ENCODE measurements at regions not wholly inside any gene's neighbourhood (a gene's known extent, or its start where the extent isn't known, plus 50 kb on each side); places are given as distances from the start of the nearest gene placed in this dataset.

DNA sequence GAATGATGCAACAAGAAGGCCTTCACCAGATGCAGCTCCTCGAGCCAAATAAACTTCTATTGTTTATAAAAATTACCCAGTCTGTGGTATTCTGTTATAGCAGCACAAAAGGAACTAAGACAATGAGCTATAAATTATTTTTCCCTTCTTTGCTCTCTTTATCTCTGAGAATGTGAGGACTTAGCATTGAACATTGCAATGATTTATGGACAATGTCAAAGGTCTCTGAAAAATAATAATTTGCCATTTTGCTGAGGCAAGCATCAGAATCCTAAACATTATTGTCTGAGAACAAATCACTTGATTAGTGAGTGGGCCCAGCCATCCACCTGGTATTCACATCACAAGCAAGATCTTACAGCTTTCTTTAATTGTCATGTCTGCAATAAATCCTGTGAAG lies 95.4 kb upstream of the SSBP2 start:
- TF ChIP-seq CTCF (IDR thresholded peaks at IDR 0.05; ENCODE audit: low read depth, low read length), result no peak
- no peak for DNase-seq

GRCh38 chr5:81843845-81844244 lies 92.9 kb upstream of the SSBP2 start:
- Histone ChIP-seq H3K27me3 (ENCODE audit: insufficient read depth, low read depth, severe bottlenecking) (no peaks in the 10 kb centered on the region), H3K36me3 (no peaks in the 10 kb centered on the region), H3K4me3 (ENCODE audit: low read depth, low read length) (no peak overlapping the region), H3K9me3 (ENCODE audit: severe bottlenecking) (no peaks in the 10 kb centered on the region), H3K27ac (no peak overlapping the region)
- DNase-seq, result no peak
- no peak for TF ChIP-seq CTCF (IDR thresholded peaks at IDR 0.05; ENCODE audit: low read depth, low read length)

More for the DNA sequence above, 95.4 kb upstream of the SSBP2 start:
- no peaks in the 10 kb centered on the region for H3K9me3 ChIP-seq (ENCODE audit: severe bottlenecking)
- H3K4me3 ChIP-seq (ENCODE audit: low read depth, low read length), result no peak overlapping the region
- no peak overlapping the region for H3K27ac ChIP-seq
- no peaks in the 10 kb centered on the region for H3K36me3 ChIP-seq
- H3K27me3 ChIP-seq (ENCODE audit: insufficient read depth, low read depth, severe bottlenecking), result no peaks in the 10 kb centered on the region

DNA sequence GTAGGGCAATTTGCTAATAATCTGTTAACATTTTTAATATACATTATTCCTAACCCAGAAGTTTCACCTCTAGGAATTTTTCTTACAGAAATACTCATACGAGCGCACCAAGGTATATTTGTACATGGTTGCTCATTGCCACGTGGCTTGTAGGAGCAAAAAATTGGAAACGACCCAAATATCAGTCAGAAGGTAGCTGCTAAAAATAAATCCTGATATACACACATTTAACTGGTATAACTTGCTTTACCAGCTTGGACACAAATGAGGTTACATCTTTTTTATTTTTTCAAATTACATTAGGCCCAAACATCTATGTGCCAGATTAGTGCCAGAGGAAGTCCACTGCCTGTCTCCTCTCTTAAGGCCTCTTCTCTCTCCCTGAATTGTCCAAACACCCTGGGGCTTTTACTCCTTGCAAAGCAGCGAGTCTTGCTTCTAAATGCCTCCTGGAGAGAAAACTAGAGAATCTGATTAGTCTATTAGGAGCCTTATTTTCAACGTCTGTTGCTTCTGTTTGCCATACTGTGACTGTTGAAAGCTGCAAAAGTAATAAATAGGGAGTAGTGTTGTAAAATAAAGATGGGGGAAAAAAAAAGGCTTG lies 92.0 kb upstream of the SSBP2 start:
- no peaks in the 10 kb centered on the region for H3K36me3 ChIP-seq
- no peak for TF ChIP-seq CTCF (IDR thresholded peaks at IDR 0.05; ENCODE audit: low read depth, low read length)
- no peak overlapping the region for H3K4me3 ChIP-seq (ENCODE audit: low read depth, low read length)
- DNase-seq, result no peak
- H3K9me3 ChIP-seq (ENCODE audit: severe bottlenecking), result no peaks in the 10 kb centered on the region
- no peaks in the 10 kb centered on the region for H3K27me3 ChIP-seq (ENCODE audit: insufficient read depth, low read depth, severe bottlenecking)
- no peak overlapping the region for H3K27ac ChIP-seq

DNA sequence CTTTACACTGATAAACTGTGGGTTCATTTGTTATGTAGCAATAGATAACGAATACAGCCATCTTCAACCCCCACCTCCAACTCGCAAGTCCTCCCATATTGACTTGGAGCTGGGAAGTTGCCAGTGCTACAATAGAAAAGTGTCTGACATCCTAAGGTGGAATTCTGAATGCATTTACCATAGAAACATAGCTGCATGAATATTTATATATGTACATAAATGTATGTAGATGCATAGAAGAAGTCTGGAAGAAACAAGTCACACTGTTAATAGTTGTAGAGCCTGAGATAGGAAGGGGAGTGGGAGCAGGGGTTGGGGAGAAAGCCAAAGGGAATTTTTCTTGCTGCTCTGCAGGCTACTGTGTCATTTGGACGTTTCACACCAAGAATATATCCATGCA lies 88.1 kb upstream of the SSBP2 start:
- Histone ChIP-seq H3K27me3 (ENCODE audit: insufficient read depth, low read depth, severe bottlenecking) (no peaks in the 10 kb centered on the region), H3K9me3 (ENCODE audit: severe bottlenecking) (no peaks in the 10 kb centered on the region), H3K36me3 (no peaks in the 10 kb centered on the region), H3K27ac (no peak overlapping the region), H3K4me3 (ENCODE audit: low read depth, low read length) (no peak overlapping the region)
- no peak for TF ChIP-seq CTCF (IDR thresholded peaks at IDR 0.05; ENCODE audit: low read depth, low read length)
- no peak for DNase-seq

GRCh38 chr5:81838307-81838906 lies 87.5 kb upstream of the SSBP2 start:
- TF ChIP-seq CTCF (IDR thresholded peaks at IDR 0.05; ENCODE audit: low read depth, low read length), result peak; percentile 42
- peak; percentile 45 for DNase-seq
- no peak overlapping the region for H3K27ac ChIP-seq
- no peaks in the 10 kb centered on the region for H3K36me3 ChIP-seq
- H3K27me3 ChIP-seq (ENCODE audit: insufficient read depth, low read depth, severe bottlenecking), result no peaks in the 10 kb centered on the region
- no peak overlapping the region for H3K4me3 ChIP-seq (ENCODE audit: low read depth, low read length)
- no peaks in the 10 kb centered on the region for H3K9me3 ChIP-seq (ENCODE audit: severe bottlenecking)
